ENCODE measurements at regions not wholly inside any gene's neighbourhood (a gene's known extent, or its start where the extent isn't known, plus 50 kb on each side); places are given as distances from the start of the nearest gene placed in this dataset.

DNA sequence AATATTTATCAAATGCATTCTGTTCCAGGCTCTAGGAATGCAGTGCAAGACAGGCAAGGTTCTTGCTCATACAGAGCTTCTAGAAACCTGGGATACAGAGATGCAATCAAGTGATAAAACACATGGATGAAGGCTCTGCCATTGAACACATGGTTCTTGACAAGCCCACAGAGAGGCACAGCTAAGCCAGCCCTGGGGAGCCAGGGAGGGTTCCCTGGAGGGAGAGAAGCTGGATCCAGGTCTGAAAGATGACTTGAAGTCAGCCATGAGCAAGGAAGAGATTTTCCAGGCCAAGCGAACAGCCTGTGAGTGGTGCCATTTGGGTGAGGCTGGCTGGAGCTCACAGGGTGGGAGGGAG is 66.2 kb downstream of the IRF2BPL start:
- Histone ChIP-seq H3K27me3 (replicated peaks in 1 of 2; ENCODE audit: control insufficient read depth in 2 of 2, insufficient read depth in 2 of 2, low read length in 1 of 2) (no peaks in the 10 kb centered on the region), H3K4me2 (ENCODE audit: control insufficient read depth, insufficient read depth) (peak overlapping the region; percentile 62), H3K79me2 (ENCODE audit: control insufficient read depth, insufficient read depth, low read length) (peaks cover 12% of the 10 kb centered on the region), H3K4me3 (peak overlapping the region; percentile 50; the same call in 1 of the 2 replicates), H3K9me3 (replicated peaks; ENCODE audit: control insufficient read depth, insufficient read depth, low read length) (no peaks in the 10 kb centered on the region), H3K4me1 (ENCODE audit: control insufficient read depth, insufficient read depth, low read length) (peaks cover 77% of the 10 kb centered on the region), H3K9ac (ENCODE audit: control insufficient read depth, insufficient read depth, low read length) (peak overlapping the region; percentile 60), H3K27ac (ENCODE audit: control insufficient read depth, insufficient read depth) (peak overlapping the region; percentile 90), H4K20me1 (ENCODE audit: control insufficient read depth, insufficient read depth) (no peaks in the 10 kb centered on the region), H2AFZ (ENCODE audit: control insufficient read depth, low read depth, low read length) (no peak overlapping the region), H3K36me3 (ENCODE audit: control insufficient read depth in 2 of 2, insufficient read depth in 2 of 2, low read length in 1 of 2) (no peaks in the 10 kb centered on the region; a peak in 1 of 4 replicates)
- SMC1A ChIA-PET (ENCODE audit: uncharacterized antibody, unreplicated experiment) = interaction anchor here (0.7 to 14.6 kb wide), 28 partner anchors 9 to 159 kb away, joined by 3 to 179 read pairs (median 6); partner anchors contain the start of genes CIPC and IRF2BPL
- CTCF ChIA-PET = interaction anchor here (0.7 to 5.2 kb wide), 29 partner anchors 10 to 134 kb away, joined by 3 to 50 read pairs (median 6); no protein-coding TSS in a partner anchor
- no TSS peak for BruUV-seq (replicated peaks)
- TF ChIP-seq, protein P1, sequence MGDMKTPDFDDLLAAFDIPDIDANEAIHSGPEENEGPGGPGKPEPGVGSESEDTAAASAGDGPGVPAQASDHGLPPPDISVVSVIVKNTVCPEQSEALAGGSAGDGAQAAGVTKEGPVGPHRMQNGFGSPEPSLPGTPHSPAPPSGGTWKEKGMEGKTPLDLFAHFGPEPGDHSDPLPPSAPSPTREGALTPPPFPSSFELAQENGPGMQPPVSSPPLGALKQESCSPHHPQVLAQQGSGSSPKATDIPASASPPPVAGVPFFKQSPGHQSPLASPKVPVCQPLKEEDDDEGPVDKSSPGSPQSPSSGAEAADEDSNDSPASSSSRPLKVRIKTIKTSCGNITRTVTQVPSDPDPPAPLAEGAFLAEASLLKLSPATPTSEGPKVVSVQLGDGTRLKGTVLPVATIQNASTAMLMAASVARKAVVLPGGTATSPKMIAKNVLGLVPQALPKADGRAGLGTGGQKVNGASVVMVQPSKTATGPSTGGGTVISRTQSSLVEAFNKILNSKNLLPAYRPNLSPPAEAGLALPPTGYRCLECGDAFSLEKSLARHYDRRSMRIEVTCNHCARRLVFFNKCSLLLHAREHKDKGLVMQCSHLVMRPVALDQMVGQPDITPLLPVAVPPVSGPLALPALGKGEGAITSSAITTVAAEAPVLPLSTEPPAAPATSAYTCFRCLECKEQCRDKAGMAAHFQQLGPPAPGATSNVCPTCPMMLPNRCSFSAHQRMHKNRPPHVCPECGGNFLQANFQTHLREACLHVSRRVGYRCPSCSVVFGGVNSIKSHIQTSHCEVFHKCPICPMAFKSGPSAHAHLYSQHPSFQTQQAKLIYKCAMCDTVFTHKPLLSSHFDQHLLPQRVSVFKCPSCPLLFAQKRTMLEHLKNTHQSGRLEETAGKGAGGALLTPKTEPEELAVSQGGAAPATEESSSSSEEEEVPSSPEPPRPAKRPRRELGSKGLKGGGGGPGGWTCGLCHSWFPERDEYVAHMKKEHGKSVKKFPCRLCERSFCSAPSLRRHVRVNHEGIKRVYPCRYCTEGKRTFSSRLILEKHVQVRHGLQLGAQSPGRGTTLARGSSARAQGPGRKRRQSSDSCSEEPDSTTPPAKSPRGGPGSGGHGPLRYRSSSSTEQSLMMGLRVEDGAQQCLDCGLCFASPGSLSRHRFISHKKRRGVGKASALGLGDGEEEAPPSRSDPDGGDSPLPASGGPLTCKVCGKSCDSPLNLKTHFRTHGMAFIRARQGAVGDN (IDR thresholded peaks at IDR 0.05) = peak; percentile 61; the same call in 1 of the 2 replicates
- TF ChIP-seq SIN3A (IDR thresholded peaks at IDR 0.05; ENCODE audit: low read depth, low read length) (0 out of 2 replicates have a peak, but pooled peaks have one; percentile 9), SMAD5 (IDR thresholded peaks at IDR 0.05; ENCODE audit: low read depth) (no peak)
- TF ChIP-seq, protein P2, sequence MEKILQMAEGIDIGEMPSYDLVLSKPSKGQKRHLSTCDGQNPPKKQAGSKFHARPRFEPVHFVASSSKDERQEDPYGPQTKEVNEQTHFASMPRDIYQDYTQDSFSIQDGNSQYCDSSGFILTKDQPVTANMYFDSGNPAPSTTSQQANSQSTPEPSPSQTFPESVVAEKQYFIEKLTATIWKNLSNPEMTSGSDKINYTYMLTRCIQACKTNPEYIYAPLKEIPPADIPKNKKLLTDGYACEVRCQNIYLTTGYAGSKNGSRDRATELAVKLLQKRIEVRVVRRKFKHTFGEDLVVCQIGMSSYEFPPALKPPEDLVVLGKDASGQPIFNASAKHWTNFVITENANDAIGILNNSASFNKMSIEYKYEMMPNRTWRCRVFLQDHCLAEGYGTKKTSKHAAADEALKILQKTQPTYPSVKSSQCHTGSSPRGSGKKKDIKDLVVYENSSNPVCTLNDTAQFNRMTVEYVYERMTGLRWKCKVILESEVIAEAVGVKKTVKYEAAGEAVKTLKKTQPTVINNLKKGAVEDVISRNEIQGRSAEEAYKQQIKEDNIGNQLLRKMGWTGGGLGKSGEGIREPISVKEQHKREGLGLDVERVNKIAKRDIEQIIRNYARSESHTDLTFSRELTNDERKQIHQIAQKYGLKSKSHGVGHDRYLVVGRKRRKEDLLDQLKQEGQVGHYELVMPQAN (conservative IDR thresholded peaks at IDR 0.05) = peak; percentile 39; the same call in 1 of the 2 replicates
- intact Hi-C loops (cut with micrococcal nuclease; ENCODE audit: unreplicated experiment) = loop anchor here (2.0 kb wide), 1 partner anchor 17 kb away; no protein-coding TSS in a partner anchor
- in situ Hi-C loops (cut with MboI) = loop anchor here (5.0 kb wide), 1 partner anchor 80 kb away; no protein-coding TSS in a partner anchor
- RAD21 ChIA-PET (ENCODE audit: unreplicated experiment) = interaction anchor here (0.7 to 15.0 kb wide), 36 partner anchors 9 to 162 kb away, joined by 3 to 285 read pairs (median 8); partner anchors contain the start of genes CIPC and IRF2BPL
- POLR2A ChIA-PET = interaction anchor here (0.6 to 13.0 kb wide), 28 partner anchors 9 to 150 kb away, joined by 3 to 173 read pairs (median 6); partner anchors contain the start of gene IRF2BPL
- no peak for ATAC-seq
- DNase-seq (ENCODE audit: low read depth, low spot score) = no peak
- 0% methylated on average over 1 of the region's 1 CpG for WGBS (ENCODE audit: insufficient coverage, insufficient replicate concordance, low lambda C conversion rate, missing lambda C conversion rate)
- FAIRE-seq = no peak

All from GM12878 (cell line).